AG04449 (cell line): ENCODE measurements at regions not wholly inside any gene's neighbourhood (a gene's known extent, or its start where the extent isn't known, plus 50 kb on each side); places are given as distances from the start of the nearest gene placed in this dataset.
"Not testable (repeated sequence)": the region's sequence is repeated elsewhere in the genome, so short reads cannot be mapped to it uniquely, and the experiment has no call there.

ENCODE experiments used
- CTCF ChIA-PET: fragments of 350-600 bp; formaldehyde crosslinking; extraction: SDS; loops from one replicate; lab custom pipeline; 2021; ENCODE audit warnings: antibody characterized with exemption; lab: Yijun Ruan, JAX
- POLR2A ChIA-PET: fragments of 400-600, 350-600 bp; formaldehyde crosslinking; extraction: SDS; loops from one replicate; lab custom pipeline; 2020; ENCODE audit warnings: antibody characterized with exemption, inconsistent platforms; lab: Yijun Ruan, JAX
- DNase-seq: peaks from one replicate; pipeline ENCODE4 v3.0.0-alpha.2; 2010; ENCODE audit warnings: low read depth, low spot score
- H3K4me3 ChIP-seq: 2 replicates; pipeline ENCODE4 v1.5.1; 2011; ENCODE audit warnings: low read depth, mild to moderate bottlenecking, control low read depth, low read length
- TF ChIP-seq, protein P1 (sequence below): IDR thresholded peaks from one replicate; pipeline ENCODE4 v1.5.1; 2011; ENCODE audit warnings: mild to moderate bottlenecking, moderate library complexity, low read length, control low read depth, inconsistent platforms; ENCODE audit not compliant: insufficient read depth; ENCODE audit errors: missing control alignments

DNA sequence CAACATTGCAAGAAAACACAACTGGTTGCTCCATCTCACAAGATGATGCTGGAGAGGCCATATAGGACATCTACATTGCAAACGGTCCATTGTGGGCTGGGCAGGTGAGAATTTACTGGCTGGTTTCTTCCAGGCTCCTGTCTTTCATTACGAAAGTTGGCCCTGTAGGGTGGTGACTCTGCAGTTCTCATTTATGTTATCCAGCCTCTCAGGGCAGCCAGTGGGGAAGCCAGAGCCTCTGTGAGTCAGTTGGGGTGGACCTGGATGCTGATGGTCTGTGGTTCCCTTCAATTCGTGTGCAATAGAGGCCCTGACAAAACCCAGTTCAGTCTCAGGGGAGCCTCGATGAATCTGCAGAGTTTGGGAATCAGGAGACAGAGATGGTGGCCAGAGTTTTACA is 341.0 kb upstream of the CCL2 start:
- CTCF ChIA-PET, result no interaction called here
- no peak for DNase-seq
- TF ChIP-seq, protein P1, sequence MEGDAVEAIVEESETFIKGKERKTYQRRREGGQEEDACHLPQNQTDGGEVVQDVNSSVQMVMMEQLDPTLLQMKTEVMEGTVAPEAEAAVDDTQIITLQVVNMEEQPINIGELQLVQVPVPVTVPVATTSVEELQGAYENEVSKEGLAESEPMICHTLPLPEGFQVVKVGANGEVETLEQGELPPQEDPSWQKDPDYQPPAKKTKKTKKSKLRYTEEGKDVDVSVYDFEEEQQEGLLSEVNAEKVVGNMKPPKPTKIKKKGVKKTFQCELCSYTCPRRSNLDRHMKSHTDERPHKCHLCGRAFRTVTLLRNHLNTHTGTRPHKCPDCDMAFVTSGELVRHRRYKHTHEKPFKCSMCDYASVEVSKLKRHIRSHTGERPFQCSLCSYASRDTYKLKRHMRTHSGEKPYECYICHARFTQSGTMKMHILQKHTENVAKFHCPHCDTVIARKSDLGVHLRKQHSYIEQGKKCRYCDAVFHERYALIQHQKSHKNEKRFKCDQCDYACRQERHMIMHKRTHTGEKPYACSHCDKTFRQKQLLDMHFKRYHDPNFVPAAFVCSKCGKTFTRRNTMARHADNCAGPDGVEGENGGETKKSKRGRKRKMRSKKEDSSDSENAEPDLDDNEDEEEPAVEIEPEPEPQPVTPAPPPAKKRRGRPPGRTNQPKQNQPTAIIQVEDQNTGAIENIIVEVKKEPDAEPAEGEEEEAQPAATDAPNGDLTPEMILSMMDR, result no peak
- POLR2A ChIA-PET, result no interaction called here
- no peak overlapping the region for H3K4me3 ChIP-seq

DNA sequence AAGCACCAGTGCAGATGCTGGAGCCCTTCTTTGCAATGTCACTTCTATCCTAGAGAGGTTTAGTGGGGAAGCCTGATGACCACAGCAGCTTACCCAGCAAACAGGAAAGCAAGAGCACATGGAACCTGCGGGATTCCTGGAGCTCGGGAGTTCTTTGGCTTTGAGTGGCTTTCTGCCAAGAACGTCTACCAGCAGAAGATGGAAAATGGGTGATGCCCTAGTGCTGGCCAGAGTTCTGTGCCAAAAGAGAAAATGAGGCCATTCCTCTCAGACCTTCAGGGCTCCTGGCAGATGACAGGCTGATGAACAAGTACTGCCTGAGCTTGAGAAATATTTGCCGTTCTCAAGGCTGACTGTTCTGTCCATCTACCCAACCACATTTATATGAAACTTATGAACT is 332.1 kb upstream of the CCL2 start:
- TF ChIP-seq, protein P1, result no peak
- H3K4me3 ChIP-seq, result no peak overlapping the region
- DNase-seq, result no peak
- ChIA-PET CTCF (no interaction called here), POLR2A (no interaction called here)

DNA sequence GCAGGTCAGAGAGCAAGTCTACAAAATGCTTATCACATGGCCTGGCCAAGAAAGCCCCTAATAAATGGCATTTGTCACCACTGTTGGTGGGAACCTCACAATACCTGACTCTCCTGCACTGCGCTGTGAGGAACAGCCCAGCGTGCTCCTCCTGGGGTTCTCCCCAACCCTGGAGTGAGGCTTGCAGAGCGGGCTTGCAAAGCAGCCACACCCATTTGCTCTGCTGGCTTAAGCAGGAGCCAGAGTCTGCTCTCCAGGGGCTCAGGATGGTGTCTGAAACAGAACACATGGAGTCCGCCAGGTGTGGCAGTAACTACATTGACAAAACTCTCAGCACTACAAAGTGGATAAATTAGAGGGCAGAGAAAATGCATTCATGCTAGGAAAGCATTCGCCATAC is 331.0 kb upstream of the CCL2 start:
- no peak for DNase-seq
- no peak overlapping the region for H3K4me3 ChIP-seq
- CTCF ChIA-PET, result no interaction called here
- POLR2A ChIA-PET, result no interaction called here
- TF ChIP-seq, protein P1, result no peak

DNA sequence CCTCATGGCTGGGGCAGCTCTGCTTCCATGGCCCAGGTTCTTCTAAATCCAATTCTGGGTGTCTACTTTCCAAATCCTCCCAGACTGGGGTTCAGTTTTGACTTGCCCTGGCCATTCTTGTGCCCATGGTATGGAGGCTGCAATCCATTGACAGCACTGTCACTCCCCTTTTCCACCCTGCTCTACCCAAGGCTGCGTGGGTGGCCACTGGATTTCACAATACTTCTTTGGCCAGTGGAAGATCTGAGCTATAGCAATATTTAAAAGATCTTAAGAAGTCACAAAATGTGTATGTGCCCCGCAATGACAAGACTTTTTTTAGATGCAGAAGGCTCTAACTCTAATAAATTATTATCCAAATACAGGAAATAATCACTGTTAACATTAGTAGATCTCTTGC is 329.4 kb upstream of the CCL2 start:
- POLR2A ChIA-PET, result no interaction called here
- no peak for DNase-seq
- no peak overlapping the region for H3K4me3 ChIP-seq
- TF ChIP-seq, protein P1, result no peak
- CTCF ChIA-PET, result no interaction called here

DNA sequence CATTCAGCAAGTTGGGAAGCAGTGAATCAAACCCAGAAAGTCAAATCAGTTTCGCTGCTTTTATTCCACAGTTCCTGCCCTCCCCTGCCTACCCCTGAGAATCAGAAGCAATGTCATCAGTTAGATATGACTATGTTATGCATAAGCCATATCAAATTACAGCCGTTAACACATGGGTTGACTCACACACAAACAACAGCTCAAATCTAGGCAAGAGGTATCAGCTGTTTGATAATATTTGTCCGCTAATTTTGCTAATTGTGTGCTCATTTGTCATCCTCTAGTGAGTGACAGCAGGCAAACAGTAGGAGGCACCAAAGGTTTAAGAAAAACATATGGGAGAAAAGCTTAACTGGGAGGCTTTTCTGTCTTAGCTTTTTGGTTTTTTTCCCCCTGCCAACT is 327.4 kb upstream of the CCL2 start:
- POLR2A ChIA-PET, result no interaction called here
- CTCF ChIA-PET, result no interaction called here
- no peak for DNase-seq
- no peak overlapping the region for H3K4me3 ChIP-seq
- TF ChIP-seq, protein P1, result no peak

DNA sequence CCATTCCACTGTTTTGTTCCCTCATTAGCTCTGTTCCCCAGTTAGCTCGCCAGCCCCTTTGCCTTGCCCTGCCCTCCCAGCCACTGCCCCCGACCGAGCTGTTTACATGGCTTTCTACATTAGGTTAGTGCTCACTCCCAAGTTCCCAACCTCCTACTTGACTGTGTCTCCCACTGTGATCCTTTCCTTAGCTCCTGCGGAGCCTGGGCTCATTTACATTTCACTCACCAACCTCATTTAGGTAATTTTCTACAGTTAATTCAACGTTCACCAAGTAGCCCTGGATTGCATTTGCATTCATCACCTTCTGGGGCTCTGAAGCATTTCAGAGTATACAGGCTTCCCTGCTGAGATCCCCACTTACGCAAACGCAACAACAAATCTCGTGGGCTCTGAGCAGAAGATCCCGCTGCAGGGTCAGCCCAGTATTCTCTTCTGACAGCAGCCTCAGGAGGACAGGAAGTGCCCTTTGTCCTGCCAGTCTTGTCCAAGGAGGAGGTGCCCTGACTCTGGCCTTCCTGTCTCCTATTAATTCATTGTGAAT is 325.8 kb upstream of the CCL2 start:
- no peak overlapping the region for H3K4me3 ChIP-seq
- TF ChIP-seq, protein P1, result no peak
- no peak for DNase-seq
- POLR2A ChIA-PET, result no interaction called here
- CTCF ChIA-PET, result no interaction called here

DNA sequence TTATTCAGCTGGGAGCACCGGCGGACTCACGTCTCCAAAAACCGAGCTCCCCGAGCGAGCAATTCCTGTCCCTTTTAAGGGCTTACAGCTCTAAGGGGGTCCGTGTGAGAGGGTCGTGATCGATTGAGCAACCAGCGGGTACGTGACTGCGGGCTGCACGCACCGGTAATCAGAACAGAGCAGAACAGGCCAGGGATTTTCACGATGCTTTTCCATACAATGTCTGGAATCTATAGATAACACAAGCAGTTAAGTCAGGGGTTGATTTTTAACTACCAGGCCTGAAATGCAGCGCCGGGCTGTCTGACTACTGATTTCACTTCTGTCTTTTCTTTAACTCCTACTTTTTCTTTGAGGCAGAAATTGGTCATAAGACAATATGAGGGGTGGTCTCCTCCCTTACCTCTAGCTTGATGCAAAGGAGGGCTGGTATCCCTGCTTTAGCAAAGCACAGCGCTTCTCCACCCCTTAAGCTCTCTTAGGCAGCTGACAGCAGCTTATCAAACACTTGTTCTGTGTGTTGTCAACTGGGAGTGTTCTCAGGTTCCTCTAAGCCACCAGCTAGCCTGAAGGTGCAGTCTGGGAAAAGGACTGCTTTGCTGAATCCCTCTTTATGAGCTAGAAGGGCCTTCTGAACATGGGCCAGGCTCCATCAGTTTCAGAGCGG is 323.8 kb upstream of the CCL2 start:
- H3K4me3 ChIP-seq, DNase-seq, CTCF ChIA-PET, POLR2A ChIA-PET: not testable (repeated sequence)
